ENCODE measurements at regions not wholly inside any gene's neighbourhood (a gene's known extent, or its start where the extent isn't known, plus 50 kb on each side); places are given as distances from the start of the nearest gene placed in this dataset.

- TF ChIP-seq EZH2 (IDR thresholded peaks at IDR 0.05; ENCODE audit: low read length, unreplicated experiment), result no peak
- TF ChIP-seq CTCF (conservative IDR thresholded peaks at IDR 0.05; ENCODE audit: low read depth, low read length), result no peak
Measured at GRCh38 chr12:65658360-65658759, 165.9 kb upstream of the HMGA2 start.
